ENCODE measurements at regions not wholly inside any gene's neighbourhood (a gene's known extent, or its start where the extent isn't known, plus 50 kb on each side); places are given as distances from the start of the nearest gene placed in this dataset.
A peak's percentile ranks its signal among the peaks of the same experiment; 100 is the strongest.

- H3K9ac ChIP-seq (ENCODE audit: low read depth, low read length, poor library complexity, severe bottlenecking): no peak overlapping the region
- H3K9me3 ChIP-seq (ENCODE audit: insufficient read depth, low read depth, low read length): no peaks in the 10 kb centered on the region
Measured at GRCh38 chr9:106623558-106623957, 239.4 kb upstream of the ZNF462 start.

GRCh38 chr9:106625259-106625789 lies 237.6 kb upstream of the ZNF462 start:
- no peaks in the 10 kb centered on the region for H3K27me3 ChIP-seq (ENCODE audit: insufficient read depth, low read length, poor library complexity, severe bottlenecking)
- no peaks in the 10 kb centered on the region for H3K79me2 ChIP-seq (ENCODE audit: insufficient read depth, low read length)
- H3K4me3 ChIP-seq (ENCODE audit: low read length, poor library complexity, severe bottlenecking): no peak overlapping the region
- H3K9ac ChIP-seq (ENCODE audit: low read depth, low read length, poor library complexity, severe bottlenecking): no peak overlapping the region
- H3K4me1 ChIP-seq (ENCODE audit: insufficient read depth, low read length, poor library complexity, severe bottlenecking): peaks cover 5% of the 10 kb centered on the region
- H3F3A ChIP-seq (ENCODE audit: low read depth): no peaks in the 10 kb centered on the region
- no peaks in the 10 kb centered on the region for H3K9me2 ChIP-seq (replicated peaks; ENCODE audit: low read depth, low read length)
- H2AFZ ChIP-seq (ENCODE audit: low read length): no peak overlapping the region
- no peaks in the 10 kb centered on the region for H4K20me1 ChIP-seq (ENCODE audit: insufficient read depth, low read length, poor library complexity, severe bottlenecking)
- no peak for TF ChIP-seq CTCF (conservative IDR thresholded peaks at IDR 0.05; ENCODE audit: low read length)
- no peak for TF ChIP-seq EZH2phosphoT487 (IDR thresholded peaks at IDR 0.05; ENCODE audit: borderline replicate concordance)
- no peaks in the 10 kb centered on the region for H3K9me3 ChIP-seq (ENCODE audit: insufficient read depth, low read depth, low read length)
- H3K4me2 ChIP-seq (ENCODE audit: low read depth, low read length, poor library complexity, severe bottlenecking): no peak overlapping the region
- no peaks in the 10 kb centered on the region for H3K36me3 ChIP-seq (ENCODE audit: insufficient read depth, low read length)

More at GRCh38 chr9:106623558-106623957, 239.4 kb upstream of the ZNF462 start:
- Histone ChIP-seq H2AFZ (ENCODE audit: low read length) (no peak overlapping the region), H3K4me2 (ENCODE audit: low read depth, low read length, poor library complexity, severe bottlenecking) (no peak overlapping the region), H3K4me3 (ENCODE audit: low read length, poor library complexity, severe bottlenecking) (no peak overlapping the region), H3K36me3 (ENCODE audit: insufficient read depth, low read length) (no peaks in the 10 kb centered on the region), H3K27me3 (ENCODE audit: insufficient read depth, low read length, poor library complexity, severe bottlenecking) (no peaks in the 10 kb centered on the region), H3K79me2 (ENCODE audit: insufficient read depth, low read length) (no peaks in the 10 kb centered on the region), H3F3A (ENCODE audit: low read depth) (no peaks in the 10 kb centered on the region), H4K20me1 (ENCODE audit: insufficient read depth, low read length, poor library complexity, severe bottlenecking) (no peaks in the 10 kb centered on the region), H3K9me2 (replicated peaks; ENCODE audit: low read depth, low read length) (no peaks in the 10 kb centered on the region), H3K4me1 (ENCODE audit: insufficient read depth, low read length, poor library complexity, severe bottlenecking) (peaks cover 5% of the 10 kb centered on the region)
- TF ChIP-seq CTCF (conservative IDR thresholded peaks at IDR 0.05; ENCODE audit: low read length) (no peak), EZH2phosphoT487 (IDR thresholded peaks at IDR 0.05; ENCODE audit: borderline replicate concordance) (no peak)

DNA sequence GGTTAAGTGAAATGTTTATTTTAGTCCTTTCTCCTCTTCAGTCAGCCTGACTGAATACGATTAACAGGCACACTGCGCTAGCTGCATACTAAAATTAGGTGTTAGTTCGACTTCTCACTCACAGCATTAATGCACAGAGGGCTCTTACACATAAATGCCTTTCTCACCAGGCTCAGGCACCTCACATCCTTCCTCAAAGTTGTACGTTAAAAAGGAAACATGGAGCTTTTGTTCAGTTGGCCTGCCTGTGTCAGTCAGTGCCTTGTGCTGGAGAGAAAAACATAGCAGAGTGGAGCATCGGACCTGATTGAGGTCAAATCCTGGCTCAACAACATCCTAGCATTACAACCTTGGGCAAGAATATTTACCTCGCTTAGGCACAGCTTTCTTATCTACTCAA lies 236.0 kb upstream of the ZNF462 start:
- Histone ChIP-seq H3K4me2 (ENCODE audit: low read depth, low read length, poor library complexity, severe bottlenecking) (no peak overlapping the region), H3K9me2 (replicated peaks; ENCODE audit: low read depth, low read length) (no peaks in the 10 kb centered on the region), H4K20me1 (ENCODE audit: insufficient read depth, low read length, poor library complexity, severe bottlenecking) (no peaks in the 10 kb centered on the region), H3K4me3 (ENCODE audit: low read length, poor library complexity, severe bottlenecking) (no peak overlapping the region), H3F3A (ENCODE audit: low read depth) (no peaks in the 10 kb centered on the region), H3K9ac (ENCODE audit: low read depth, low read length, poor library complexity, severe bottlenecking) (no peak overlapping the region), H3K9me3 (ENCODE audit: insufficient read depth, low read depth, low read length) (no peaks in the 10 kb centered on the region), H3K27me3 (ENCODE audit: insufficient read depth, low read length, poor library complexity, severe bottlenecking) (no peaks in the 10 kb centered on the region), H3K79me2 (ENCODE audit: insufficient read depth, low read length) (no peaks in the 10 kb centered on the region), H2AFZ (ENCODE audit: low read length) (peak overlapping the region; percentile 78), H3K4me1 (ENCODE audit: insufficient read depth, low read length, poor library complexity, severe bottlenecking) (peaks cover 5% of the 10 kb centered on the region), H3K36me3 (ENCODE audit: insufficient read depth, low read length) (no peaks in the 10 kb centered on the region)
- TF ChIP-seq CTCF (conservative IDR thresholded peaks at IDR 0.05; ENCODE audit: low read length) (no peak), EZH2phosphoT487 (IDR thresholded peaks at IDR 0.05; ENCODE audit: borderline replicate concordance) (no peak)

Measured in Loucy (cell line).